DMS53 treated with DMSO at 0.1 percent for 48 hours (cell line): ENCODE measurements at regions not wholly inside any gene's neighbourhood (a gene's known extent, or its start where the extent isn't known, plus 50 kb on each side); places are given as distances from the start of the nearest gene placed in this dataset.
"Not testable (repeated sequence)": the region's sequence is repeated elsewhere in the genome, so short reads cannot be mapped to it uniquely, and the experiment has no call there.

Experiments
- DNase-seq: peaks from one replicate; lab custom pipeline; 2025; ENCODE audit not compliant: unreplicated experiment; lab: John Stamatoyannopoulos, UW

- DNase-seq, result no peak
Observed at GRCh38 chr6:103455275-103455674, 1404.4 kb downstream of the HACE1 start.

GRCh38 chr6:103409475-103409874, 1450.2 kb downstream of the HACE1 start:
- DNase-seq, result no peak

GRCh38 chr6:103405321-103405720, 1454.4 kb downstream of the HACE1 start:
- DNase-seq, result no peak

GRCh38 chr6:103404799-103405198, 1454.9 kb downstream of the HACE1 start:
- no peak for DNase-seq

- no peak for DNase-seq
Observed at GRCh38 chr6:103396768-103397167, 1463.0 kb downstream of the HACE1 start.

- DNase-seq, result no peak
Observed at GRCh38 chr6:103379272-103379671, 1480.4 kb downstream of the HACE1 start.

GRCh38 chr6:103367212-103367611, 1492.5 kb downstream of the HACE1 start:
- DNase-seq, result no peak

- no peak for DNase-seq
Observed at GRCh38 chr6:103356531-103356930, 1503.2 kb downstream of the HACE1 start.

GRCh38 chr6:103344554-103345163, 1515.1 kb downstream of the HACE1 start:
- DNase-seq, result peak; percentile 10

GRCh38 chr6:103335412-103335811, 1524.3 kb downstream of the HACE1 start:
- no peak for DNase-seq

GRCh38 chr6:103326760-103327757, 1532.7 kb downstream of the HACE1 start:
- DNase-seq, result no peak

- DNase-seq, result no peak
Observed at GRCh38 chr6:103313432-103313831, 1546.3 kb downstream of the HACE1 start.

- not testable (repeated sequence) for DNase-seq
Observed at GRCh38 chr6:103294376-103294775, 1565.3 kb downstream of the HACE1 start.

- DNase-seq, result no peak
Observed at GRCh38 chr6:103284835-103285234, 1574.9 kb downstream of the HACE1 start.

GRCh38 chr6:103280417-103280816, 1579.3 kb downstream of the HACE1 start:
- DNase-seq, result no peak

GRCh38 chr6:103277936-103278335, 1581.8 kb downstream of the HACE1 start:
- no peak for DNase-seq

GRCh38 chr6:103273048-103273447, 1586.7 kb downstream of the HACE1 start:
- peak; percentile 20 for DNase-seq

- DNase-seq, result no peak
Observed at GRCh38 chr6:103269581-103269980, 1590.1 kb downstream of the HACE1 start.

- DNase-seq, result no peak
Observed at GRCh38 chr6:103268335-103268734, 1591.4 kb downstream of the HACE1 start.

GRCh38 chr6:103264020-103264419, 1595.7 kb downstream of the HACE1 start:
- no peak for DNase-seq

GRCh38 chr6:103255132-103255531, 1604.6 kb downstream of the HACE1 start:
- DNase-seq, result no peak

- peak; percentile 53 for DNase-seq
Observed at GRCh38 chr6:103236923-103237322, 1622.8 kb downstream of the HACE1 start.
